Stimulated activated CD4-positive, alpha-beta T cell treated with anti-CD3 and anti-CD28 coated beads, Interleukin-12 subunit alpha, Interleukin-12 subunit beta, amount 100 ng/mL, for 48 hours (primary cell): ENCODE measurements at regions not wholly inside any gene's neighbourhood (a gene's known extent, or its start where the extent isn't known, plus 50 kb on each side); places are given as distances from the start of the nearest gene placed in this dataset.
"Not testable (repeated sequence)": the region's sequence is repeated elsewhere in the genome, so short reads cannot be mapped to it uniquely, and the experiment has no call there.

ENCODE experiments used
- DNase-seq, 3 donors: peaks; one replicate each; pipeline ENCODE4 v3.0.0-alpha.2; 2020; ENCODE audit warnings: low read depth in 2 of 3, low spot score in 1 of 3

DNA sequence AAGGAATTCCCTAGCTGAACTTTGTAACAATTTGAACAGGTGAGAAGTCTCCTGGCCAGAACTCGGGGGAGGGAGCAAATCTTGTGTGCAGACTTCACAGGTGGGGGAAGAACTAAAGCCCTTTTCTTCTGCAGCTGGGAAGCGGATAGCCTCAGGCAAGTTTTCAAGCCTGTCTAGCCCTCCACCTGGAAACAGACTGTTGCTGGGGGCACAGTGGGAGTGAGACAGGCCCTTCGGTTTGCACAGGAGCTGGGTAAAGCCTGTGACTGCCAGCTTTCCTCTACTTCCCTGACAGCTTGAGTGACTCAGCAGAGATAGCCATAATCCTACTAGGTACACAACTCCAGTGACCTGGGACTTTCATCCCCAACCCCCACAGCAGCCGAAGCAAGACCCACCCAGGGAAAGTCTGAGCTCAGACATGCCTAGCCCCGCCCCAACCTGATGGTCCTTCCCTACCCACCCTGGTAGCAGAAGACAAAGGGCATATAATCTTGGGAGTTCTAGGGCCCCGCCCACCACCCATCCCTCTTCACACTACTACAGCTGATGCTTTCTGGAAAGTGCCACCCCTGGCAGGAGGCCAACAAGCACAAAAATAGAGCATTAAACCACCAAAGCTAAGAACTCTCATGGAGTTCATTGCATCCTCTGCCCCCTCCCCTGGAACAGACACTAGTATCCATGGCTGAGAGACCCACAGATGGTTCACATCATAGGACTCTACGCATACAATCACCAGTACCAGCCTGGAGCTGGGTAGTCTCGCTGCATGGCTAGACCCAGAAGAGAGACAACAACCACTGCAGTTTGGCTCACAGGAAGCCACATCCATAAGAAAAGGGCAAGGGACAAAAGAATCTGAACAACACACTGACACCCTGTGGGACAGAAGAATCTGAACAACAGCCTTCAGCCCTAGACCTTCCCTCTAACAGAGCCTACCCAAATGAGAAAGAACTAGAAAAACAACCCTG, 479.0 kb downstream of the RAP2B start:
- no peak for DNase-seq

DNA sequence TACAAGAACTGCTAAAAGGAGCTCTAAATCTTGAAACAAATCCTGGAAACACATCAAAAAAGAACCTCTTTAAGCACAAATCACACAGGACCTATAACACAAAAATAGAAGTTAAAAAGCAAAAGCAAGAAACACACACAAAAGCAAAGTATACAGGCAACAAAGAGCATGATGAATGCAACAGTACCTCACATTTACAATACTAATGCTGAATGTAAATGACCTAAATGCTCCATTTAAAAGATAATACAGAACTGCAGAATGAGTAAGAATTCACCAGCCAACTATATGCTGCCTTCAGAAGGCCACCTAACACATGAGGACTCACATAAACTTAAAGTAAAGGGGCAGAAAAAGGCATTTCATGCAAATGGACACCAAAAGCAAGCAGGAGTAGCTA, 478.6 kb upstream of the ARHGEF26 start:
- not testable (repeated sequence) for DNase-seq

- DNase-seq, result not testable (repeated sequence)
Observed at GRCh38 chr3:153643471-153643870, 477.7 kb upstream of the ARHGEF26 start.

GRCh38 chr3:153649286-153649839, 471.8 kb upstream of the ARHGEF26 start:
- DNase-seq, result no peak

DNA sequence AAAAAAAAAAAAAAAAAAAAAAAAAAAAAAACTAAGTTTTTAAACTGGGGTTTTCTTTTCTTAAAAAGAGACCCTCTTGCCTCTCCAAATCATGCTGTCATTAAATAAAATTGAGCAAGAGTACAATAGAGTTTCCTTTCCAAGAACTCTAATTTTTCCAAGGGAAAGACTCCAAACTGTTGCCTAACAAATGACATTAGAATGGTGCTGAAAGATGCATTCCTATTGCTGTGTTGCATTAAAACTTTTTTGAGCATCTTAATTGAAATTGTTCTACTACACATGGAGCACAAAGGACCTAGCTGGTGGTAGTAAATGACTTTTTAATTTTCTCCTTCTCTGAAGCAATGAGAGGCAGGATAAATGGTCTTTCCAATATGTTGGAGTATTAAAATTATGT, 469.1 kb upstream of the ARHGEF26 start:
- no peak for DNase-seq

DNA sequence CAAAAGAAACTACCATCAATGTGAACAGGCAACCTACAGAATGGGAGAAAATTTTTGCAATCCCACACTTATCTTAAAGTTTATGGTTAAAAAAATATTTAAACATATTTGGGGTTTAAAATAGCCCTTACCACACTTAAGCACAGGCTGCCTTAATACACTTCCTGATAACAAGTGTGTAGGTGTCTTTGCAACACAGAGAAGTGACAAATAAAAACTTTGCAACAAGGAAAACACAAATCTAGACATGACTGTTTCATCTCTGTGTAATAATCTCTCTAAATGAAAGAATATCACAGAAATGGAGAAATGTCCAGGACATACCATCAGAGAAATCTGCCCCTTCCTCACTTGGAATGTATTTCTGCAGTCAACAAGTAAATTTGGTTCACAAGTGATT, 464.1 kb upstream of the ARHGEF26 start:
- DNase-seq, result no peak

- no peak for DNase-seq
Observed at GRCh38 chr3:153657461-153657860, 463.7 kb upstream of the ARHGEF26 start.

- no peak for DNase-seq
Observed at GRCh38 chr3:153658136-153658535, 463.1 kb upstream of the ARHGEF26 start.

DNA sequence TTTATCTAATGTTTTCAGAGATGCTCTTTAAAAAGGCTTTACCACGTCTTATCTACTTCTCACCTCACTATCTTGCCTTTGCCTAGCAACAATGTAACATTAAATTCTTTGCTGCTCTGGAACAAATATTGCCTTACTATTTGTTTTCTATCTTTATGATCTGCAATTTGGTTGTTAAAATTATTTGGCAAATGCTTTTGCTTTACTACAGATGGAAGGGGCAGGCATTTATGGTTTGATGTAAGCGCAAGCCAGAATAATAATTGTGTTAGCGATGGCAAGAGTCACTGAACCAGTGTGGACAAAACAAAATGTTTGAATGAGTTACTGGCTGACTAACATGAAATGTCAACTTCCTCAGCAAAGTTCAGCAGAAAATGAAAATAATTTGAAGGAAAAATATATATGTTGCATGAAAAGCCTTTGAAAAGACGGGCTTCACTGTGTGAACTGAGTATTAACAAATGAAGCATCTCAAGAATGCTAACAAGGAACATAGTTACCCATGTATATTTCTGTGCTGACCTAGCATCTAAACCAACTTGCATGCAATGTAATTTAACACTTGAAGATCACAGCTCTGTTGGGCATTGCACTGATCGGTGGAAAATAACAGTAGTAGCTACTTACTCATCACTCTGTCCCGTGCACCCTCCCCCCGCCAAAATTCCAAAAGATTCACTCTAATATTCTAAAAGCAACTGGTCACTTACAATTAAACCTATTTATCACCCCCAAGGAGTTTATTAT, 454.0 kb upstream of the ARHGEF26 start:
- DNase-seq, result no peak

- DNase-seq, result no peak
Observed at GRCh38 chr3:153669527-153669926, 451.7 kb upstream of the ARHGEF26 start.

DNA sequence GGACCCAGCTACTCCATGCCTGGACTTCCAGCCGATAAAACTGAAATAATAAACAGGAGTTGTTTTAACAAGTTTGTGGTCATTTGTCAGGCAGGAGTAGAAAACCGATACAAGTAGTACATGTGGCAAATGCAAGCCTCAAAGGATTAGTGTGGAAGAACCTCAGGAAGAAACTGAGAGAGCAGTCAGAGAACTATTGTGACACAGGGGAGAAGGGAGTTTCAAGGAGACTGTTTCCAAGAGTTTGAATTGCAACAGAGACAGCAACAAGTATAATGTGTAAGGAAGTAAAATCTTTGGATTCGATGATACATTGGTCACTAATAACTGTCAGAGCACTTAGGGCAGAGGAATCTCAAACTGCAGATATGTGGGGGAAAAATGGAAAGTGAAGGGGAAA, 450.6 kb upstream of the ARHGEF26 start:
- DNase-seq, result no peak

- no peak for DNase-seq
Observed at GRCh38 chr3:153673853-153674252, 447.3 kb upstream of the ARHGEF26 start.

DNA sequence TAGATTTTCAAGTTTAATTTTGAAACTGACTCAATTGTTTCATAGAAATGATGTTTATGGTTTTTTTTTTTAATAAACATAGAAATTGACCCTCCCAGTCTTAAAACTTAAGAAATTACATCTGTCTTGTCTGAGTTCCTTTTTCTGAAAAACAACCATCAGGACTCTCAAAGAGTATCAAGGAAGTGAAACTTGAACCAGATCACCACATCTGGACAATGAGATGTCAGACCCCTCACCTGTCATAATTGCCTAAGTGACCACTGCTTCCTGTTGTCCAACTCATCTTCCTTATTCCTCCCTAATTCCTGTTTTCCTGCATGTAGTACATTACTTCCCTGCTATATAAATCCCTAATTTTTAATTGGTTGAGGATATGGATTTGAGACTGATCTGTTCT, 441.5 kb upstream of the ARHGEF26 start:
- no peak for DNase-seq

DNA sequence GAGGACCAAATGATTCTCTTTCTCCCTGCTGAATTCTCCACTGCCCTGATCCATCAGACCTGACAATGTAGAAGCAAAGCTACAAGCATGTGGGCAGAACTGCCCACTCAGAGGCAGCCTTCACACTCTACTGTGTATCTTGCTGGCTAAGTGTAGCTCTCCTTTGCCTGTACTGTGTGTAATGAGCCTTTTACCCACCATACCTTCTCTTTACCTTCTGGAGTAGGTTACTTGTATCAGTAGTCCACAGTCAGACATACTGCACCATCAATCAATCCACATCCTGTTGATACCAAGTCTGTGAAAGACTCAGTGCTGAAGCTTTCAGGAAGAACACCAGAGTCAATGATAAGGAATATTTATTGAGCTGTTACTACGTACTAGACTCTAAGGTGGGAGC, 440.7 kb upstream of the ARHGEF26 start:
- DNase-seq, result no peak

- DNase-seq, result no peak
Observed at GRCh38 chr3:153681057-153681456, 440.1 kb upstream of the ARHGEF26 start.

GRCh38 chr3:153688301-153689120, 432.7 kb upstream of the ARHGEF26 start:
- no peak for DNase-seq

- no peak for DNase-seq
Observed at GRCh38 chr3:153693207-153693606, 428.0 kb upstream of the ARHGEF26 start.

DNA sequence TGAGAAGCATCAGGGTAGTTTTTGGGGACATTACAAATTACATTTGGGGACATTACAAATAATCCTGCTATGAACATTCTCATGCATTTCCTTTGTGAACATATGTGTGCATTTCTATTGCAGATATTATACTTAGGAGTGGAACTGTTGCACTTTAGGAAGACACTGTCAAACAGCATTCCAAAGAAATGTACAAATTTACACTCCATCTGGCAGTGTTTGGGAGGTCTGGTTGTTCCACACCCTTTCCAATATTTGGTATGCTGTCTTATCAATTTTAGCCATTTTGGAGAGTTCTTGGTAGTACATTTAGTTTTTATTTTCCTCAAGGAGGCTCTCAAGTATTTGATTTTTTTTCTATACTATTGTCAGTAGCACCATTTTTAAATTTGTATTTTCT, 419.1 kb upstream of the ARHGEF26 start:
- DNase-seq, result no peak

- DNase-seq, result no peak
Observed at GRCh38 chr3:153704115-153704514, 417.1 kb upstream of the ARHGEF26 start.

GRCh38 chr3:153706706-153707105, 414.5 kb upstream of the ARHGEF26 start:
- no peak for DNase-seq

- no peak for DNase-seq
Observed at GRCh38 chr3:153714016-153714415, 407.2 kb upstream of the ARHGEF26 start.
